Activated naive CD8-positive, alpha-beta T cell treated with anti-CD3 and anti-CD28 coated beads, Interleukin-2, amount 10 ng/mL, durations not matched to agents 7 days and 5 days (primary cell): ENCODE measurements at regions not wholly inside any gene's neighbourhood (a gene's known extent, or its start where the extent isn't known, plus 50 kb on each side); places are given as distances from the start of the nearest gene placed in this dataset.

Experiments used
- ATAC-seq: fragments of 150-1000 bp; cut with Tn5 transposase; one replicate; pipeline ENCODE4 v1.10.0; 2021; ENCODE audit warnings: low read depth, moderate library complexity
- POLR2A ChIA-PET: fragments of 350-600 bp; sonication (Branson Sonifier 250); formaldehyde crosslinking; loops from one replicate; lab custom pipeline; 2021; ENCODE audit warnings: antibody characterized with exemption; lab: Charles Lee
- DNase-seq: peaks from one replicate; pipeline ENCODE4 v3.0.0; 2021
- H3K27ac Mint-ChIP-seq: one replicate; pipeline ENCODE4 v1.8.0; 2022; ENCODE audit warnings: mild to moderate bottlenecking, mixed read lengths
- H3K27me3 Mint-ChIP-seq: one replicate; pipeline ENCODE4 v1.8.0; 2022; ENCODE audit warnings: mild to moderate bottlenecking, moderate library complexity, mixed read lengths
- H3K36me3 Mint-ChIP-seq: one replicate; pipeline ENCODE4 v1.8.0; 2021; ENCODE audit warnings: mild to moderate bottlenecking, mixed read lengths
- H3K4me1 Mint-ChIP-seq: one replicate; pipeline ENCODE4 v1.8.0; 2021; ENCODE audit warnings: mixed read lengths
- H3K4me3 Mint-ChIP-seq: one replicate; pipeline ENCODE4 v1.8.0; 2022; ENCODE audit warnings: mild to moderate bottlenecking, moderate library complexity, mixed read lengths
- H3K9me3 Mint-ChIP-seq: one replicate; pipeline ENCODE4 v1.8.0; 2021; ENCODE audit warnings: mixed read lengths

DNA sequence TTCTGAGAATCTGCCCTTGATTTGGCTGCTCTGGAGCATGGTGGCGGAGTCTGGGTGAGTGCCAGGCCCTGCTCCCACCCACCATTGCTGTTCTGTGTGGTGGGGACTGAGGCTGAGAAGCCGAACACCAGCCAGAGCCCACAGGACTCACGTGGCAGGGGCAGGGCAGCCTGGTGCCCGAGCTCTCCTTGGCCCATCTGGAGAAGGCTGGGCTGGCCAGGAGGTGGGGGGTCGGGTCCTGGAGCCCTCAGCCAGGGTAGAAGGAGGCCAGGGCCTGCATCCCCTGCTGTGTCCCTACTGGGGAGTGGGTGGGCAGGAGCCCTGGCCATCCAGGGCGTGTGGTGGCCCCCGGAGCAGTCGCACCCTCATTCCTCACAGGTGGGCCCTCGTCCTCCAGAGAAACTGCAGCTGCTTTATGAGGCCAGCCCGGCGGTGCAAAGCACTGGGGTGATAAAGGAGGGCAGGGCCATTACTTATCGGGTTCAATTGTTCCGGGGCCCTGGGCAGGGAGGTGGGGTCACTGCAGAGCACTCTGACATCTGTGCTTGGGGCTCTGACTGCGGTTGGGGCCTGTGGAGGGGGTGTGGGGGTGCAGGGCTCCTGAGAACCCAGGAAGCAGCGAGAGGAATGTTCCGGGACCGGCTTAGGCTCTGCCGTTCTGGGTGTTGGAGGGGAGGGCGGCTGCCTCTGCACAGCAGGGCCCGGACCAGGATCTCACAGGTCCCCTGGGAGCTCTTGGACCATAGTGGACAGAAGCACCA is 217.5 kb upstream of the C14orf180 start:
- POLR2A ChIA-PET, result no interaction called here
- H3K27ac Mint-ChIP-seq, result no peak overlapping the region
- DNase-seq, result peak; percentile 17
- H3K36me3 Mint-ChIP-seq, result no peaks in the 10 kb centered on the region
- ATAC-seq, result no peak
- H3K9me3 Mint-ChIP-seq, result no peaks in the 10 kb centered on the region
- no peak overlapping the region for H3K4me3 Mint-ChIP-seq
- no peaks in the 10 kb centered on the region for H3K4me1 Mint-ChIP-seq
- no peaks in the 10 kb centered on the region for H3K27me3 Mint-ChIP-seq

DNA sequence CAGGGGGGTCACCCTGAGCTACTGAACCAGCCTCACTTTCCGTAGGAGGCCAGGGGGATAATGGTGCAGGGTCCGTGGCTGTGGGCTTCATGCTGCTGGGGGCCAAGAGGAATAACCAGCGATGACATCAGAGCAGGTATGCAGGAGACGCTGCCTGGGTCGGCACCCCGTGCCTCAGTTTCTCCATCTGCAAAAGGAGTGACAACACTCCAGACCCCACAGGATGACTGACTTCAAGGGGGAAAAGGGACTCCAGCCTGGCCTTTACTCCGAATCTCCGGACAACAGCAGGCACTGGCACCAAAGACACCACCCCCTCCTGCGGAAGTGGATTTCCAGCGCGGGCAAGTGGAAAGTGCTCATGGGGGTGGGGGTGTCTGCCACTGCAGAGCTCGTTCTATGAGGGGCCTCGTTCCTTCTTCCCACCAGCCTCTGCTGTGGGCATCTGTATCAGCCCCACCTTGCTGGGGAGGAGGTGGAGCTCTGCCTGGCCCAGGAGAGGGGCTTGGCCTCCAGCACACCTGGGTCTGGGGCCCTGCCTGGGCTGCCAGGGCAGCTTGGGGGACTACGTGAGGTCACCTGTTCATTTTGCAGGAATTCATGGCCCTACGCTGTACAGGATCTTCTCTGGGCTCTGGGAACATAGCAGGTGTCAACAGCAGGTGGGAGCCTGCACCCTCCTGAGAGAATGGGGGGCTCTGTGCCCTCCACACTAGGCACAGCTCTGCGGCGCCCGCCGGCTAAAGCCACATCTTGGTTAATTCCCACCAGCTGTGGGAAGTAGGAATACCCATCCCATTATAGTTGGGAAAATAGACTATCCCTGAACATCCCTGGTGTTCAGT is 216.6 kb upstream of the C14orf180 start:
- no peaks in the 10 kb centered on the region for H3K27me3 Mint-ChIP-seq
- POLR2A ChIA-PET, result no interaction called here
- no peaks in the 10 kb centered on the region for H3K9me3 Mint-ChIP-seq
- DNase-seq, result peak; percentile 15
- H3K27ac Mint-ChIP-seq, result no peak overlapping the region
- no peaks in the 10 kb centered on the region for H3K4me1 Mint-ChIP-seq
- no peaks in the 10 kb centered on the region for H3K36me3 Mint-ChIP-seq
- H3K4me3 Mint-ChIP-seq, result no peak overlapping the region
- ATAC-seq, result no peak

- no peaks in the 10 kb centered on the region for H3K9me3 Mint-ChIP-seq
- H3K36me3 Mint-ChIP-seq, result no peaks in the 10 kb centered on the region
- POLR2A ChIA-PET, result no interaction called here
- H3K4me3 Mint-ChIP-seq, result no peak overlapping the region
- DNase-seq (peak; percentile 17), ATAC-seq (no peak)
- no peaks in the 10 kb centered on the region for H3K4me1 Mint-ChIP-seq
- no peaks in the 10 kb centered on the region for H3K27me3 Mint-ChIP-seq
- no peak overlapping the region for H3K27ac Mint-ChIP-seq
These were observed 215.4 kb upstream of the C14orf180 start for GRCh38 chr14:104363891-104364760.

GRCh38 chr14:104364830-104365229 is 214.7 kb upstream of the C14orf180 start:
- POLR2A ChIA-PET, result no interaction called here
- Mint-ChIP-seq H3K4me1 (no peaks in the 10 kb centered on the region), H3K4me3 (no peak overlapping the region), H3K36me3 (no peaks in the 10 kb centered on the region), H3K9me3 (no peaks in the 10 kb centered on the region), H3K27ac (no peak overlapping the region), H3K27me3 (no peaks in the 10 kb centered on the region)
- ATAC-seq (no peak), DNase-seq (no peak)

DNA sequence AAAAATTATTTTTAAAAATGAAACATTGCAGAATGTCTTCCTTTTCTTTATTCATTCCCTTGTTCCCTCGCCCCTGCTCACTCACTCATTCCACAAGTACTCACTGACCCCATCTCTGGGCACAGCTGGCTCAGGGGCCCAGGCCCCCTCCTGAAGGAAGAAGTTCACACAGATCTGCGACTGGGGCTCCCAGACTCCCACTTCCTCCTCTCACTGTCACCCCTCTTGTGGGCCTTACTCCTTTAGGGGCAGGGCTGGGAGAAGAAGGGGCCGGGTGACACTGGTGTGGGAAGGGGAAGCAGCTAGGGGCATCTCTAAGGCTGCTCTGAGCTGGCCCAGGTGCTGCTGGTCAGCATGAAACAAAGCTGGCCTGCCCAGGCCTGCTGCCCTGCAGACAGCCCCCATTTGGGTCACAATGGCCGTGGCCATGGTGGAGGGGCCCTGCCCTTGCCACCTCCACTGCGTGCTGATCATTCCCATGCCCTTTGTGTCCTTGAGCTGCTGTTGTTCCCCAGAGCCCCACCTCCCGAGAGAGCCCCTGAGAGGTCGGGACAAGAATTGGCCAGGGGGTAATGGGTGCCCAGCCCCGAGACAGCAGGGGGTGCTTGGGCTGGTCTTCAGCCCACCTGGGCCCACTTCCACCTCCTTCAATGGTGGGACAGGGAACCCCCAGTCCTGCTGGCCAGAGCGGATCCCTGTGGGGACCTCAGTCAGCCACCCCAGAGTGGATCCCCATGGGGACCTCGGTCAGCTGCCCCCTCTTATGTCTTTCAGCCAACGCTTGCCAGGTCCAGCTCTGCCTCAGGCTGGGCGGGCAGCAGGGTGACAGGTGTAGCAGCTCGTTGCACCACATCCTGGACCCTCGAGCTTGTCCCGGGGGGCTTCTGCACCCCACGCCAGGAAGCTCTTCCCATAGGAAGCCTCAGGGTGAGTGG is 212.4 kb upstream of the C14orf180 start:
- no peaks in the 10 kb centered on the region for H3K4me1 Mint-ChIP-seq
- H3K4me3 Mint-ChIP-seq, result no peak overlapping the region
- H3K27me3 Mint-ChIP-seq, result no peaks in the 10 kb centered on the region
- H3K36me3 Mint-ChIP-seq, result no peaks in the 10 kb centered on the region
- no peaks in the 10 kb centered on the region for H3K9me3 Mint-ChIP-seq
- DNase-seq (no peak), ATAC-seq (no peak)
- POLR2A ChIA-PET, result no interaction called here
- H3K27ac Mint-ChIP-seq, result no peak overlapping the region

GRCh38 chr14:104367866-104368750 is 211.5 kb upstream of the C14orf180 start:
- ATAC-seq, result no peak
- Mint-ChIP-seq H3K9me3 (no peaks in the 10 kb centered on the region), H3K27me3 (no peaks in the 10 kb centered on the region), H3K4me3 (no peak overlapping the region), H3K36me3 (no peaks in the 10 kb centered on the region), H3K4me1 (no peaks in the 10 kb centered on the region), H3K27ac (no peak overlapping the region)
- POLR2A ChIA-PET, result no interaction called here
- no peak for DNase-seq

GRCh38 chr14:104368751-104369100 is 210.8 kb upstream of the C14orf180 start:
- Mint-ChIP-seq H3K27me3 (no peaks in the 10 kb centered on the region), H3K27ac (no peak overlapping the region), H3K9me3 (no peaks in the 10 kb centered on the region), H3K4me1 (no peaks in the 10 kb centered on the region), H3K36me3 (no peaks in the 10 kb centered on the region), H3K4me3 (no peak overlapping the region)
- POLR2A ChIA-PET, result no interaction called here
- ATAC-seq (no peak), DNase-seq (no peak)

DNA sequence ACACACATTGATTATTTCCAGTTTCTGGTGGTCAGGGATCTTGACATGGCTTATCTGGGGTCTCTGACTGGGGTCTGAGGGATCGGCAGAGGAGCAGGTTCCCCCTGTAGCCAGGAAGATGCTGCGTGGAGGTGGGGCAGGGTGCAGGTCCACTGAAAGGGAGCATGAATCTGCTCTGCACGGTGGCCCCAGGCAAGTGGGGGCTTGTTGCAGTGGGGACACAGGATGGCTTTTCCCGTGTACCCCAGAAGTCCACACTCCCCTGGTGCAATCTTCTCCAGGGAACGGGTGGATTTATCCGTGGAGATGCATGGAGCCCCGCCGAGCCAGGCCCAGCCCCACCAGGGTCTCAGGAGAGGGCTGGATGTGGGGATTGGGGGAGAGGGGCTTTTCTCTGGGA is 210.4 kb upstream of the C14orf180 start:
- no peak for DNase-seq

DNA sequence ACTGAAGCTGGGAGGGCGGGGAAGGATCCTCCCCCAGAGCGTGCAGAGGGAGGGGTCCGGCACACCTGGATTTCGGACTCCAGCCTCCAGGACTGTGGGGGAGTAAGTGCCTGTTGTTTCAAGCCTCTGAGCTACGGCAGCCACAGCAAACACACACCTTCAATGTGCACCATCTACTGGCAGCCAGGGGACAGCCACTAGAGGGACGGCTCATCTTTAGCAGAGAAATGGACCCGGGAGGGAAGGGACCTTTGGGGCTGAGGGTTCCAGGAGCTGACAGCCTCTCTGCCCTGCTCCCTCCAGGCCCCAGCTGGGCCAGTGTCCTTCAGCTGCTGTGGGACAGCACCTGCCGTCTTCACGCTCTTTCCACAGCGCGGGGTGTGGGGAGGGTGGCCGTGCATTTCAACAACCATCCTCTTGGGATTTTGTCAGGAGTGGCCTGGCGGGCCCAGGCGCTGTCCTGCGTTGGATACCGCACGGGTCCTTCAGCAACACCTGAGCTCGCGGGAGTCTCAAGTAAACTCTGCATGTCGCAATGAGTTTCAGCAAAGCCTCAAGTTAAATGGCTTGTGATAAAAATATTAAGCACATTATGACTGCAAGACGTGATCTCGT is 209.2 kb upstream of the C14orf180 start:
- POLR2A ChIA-PET, result no interaction called here
- Mint-ChIP-seq H3K36me3 (no peaks in the 10 kb centered on the region), H3K9me3 (no peaks in the 10 kb centered on the region), H3K27ac (no peak overlapping the region), H3K27me3 (no peaks in the 10 kb centered on the region), H3K4me1 (no peaks in the 10 kb centered on the region), H3K4me3 (no peak overlapping the region)
- ATAC-seq, result no peak
- DNase-seq, result no peak

More for the DNA sequence above, 210.4 kb upstream of the C14orf180 start:
- H3K27ac Mint-ChIP-seq, result no peak overlapping the region
- no peaks in the 10 kb centered on the region for H3K4me1 Mint-ChIP-seq
- no peak overlapping the region for H3K4me3 Mint-ChIP-seq
- no peaks in the 10 kb centered on the region for H3K36me3 Mint-ChIP-seq
- H3K27me3 Mint-ChIP-seq, result no peaks in the 10 kb centered on the region
- POLR2A ChIA-PET, result no interaction called here
- no peak for ATAC-seq
- H3K9me3 Mint-ChIP-seq, result no peaks in the 10 kb centered on the region

GRCh38 chr14:104371031-104371430 is 208.5 kb upstream of the C14orf180 start:
- Mint-ChIP-seq H3K27ac (no peak overlapping the region), H3K4me1 (no peaks in the 10 kb centered on the region), H3K4me3 (no peak overlapping the region), H3K36me3 (no peaks in the 10 kb centered on the region), H3K27me3 (no peaks in the 10 kb centered on the region), H3K9me3 (no peaks in the 10 kb centered on the region)
- ATAC-seq, result no peak
- POLR2A ChIA-PET, result no interaction called here
- DNase-seq, result no peak

DNA sequence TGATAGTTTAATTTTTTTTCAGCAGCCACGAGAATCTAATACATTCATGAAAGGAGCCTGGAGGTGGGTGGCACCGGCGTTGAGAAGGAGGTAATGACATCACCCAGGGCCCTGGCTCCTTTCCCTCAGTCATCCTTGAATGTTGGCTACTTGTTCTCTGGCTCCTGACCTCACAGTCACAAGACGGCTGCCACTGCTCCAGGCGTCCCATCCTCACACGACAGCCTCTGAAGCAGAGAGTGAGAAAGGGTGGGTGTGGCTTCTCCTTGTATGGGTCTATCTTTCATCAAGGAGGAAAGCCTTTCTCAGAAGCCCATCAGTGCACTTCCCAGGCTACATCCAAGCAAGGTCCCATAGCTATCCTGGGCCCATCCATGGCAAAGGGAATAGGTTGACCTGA is 207.6 kb upstream of the C14orf180 start:
- Mint-ChIP-seq H3K36me3 (no peaks in the 10 kb centered on the region), H3K4me1 (no peaks in the 10 kb centered on the region), H3K27me3 (no peaks in the 10 kb centered on the region), H3K9me3 (no peaks in the 10 kb centered on the region), H3K4me3 (no peak overlapping the region), H3K27ac (no peak overlapping the region)
- POLR2A ChIA-PET, result no interaction called here
- no peak for DNase-seq
- no peak for ATAC-seq
